ENCODE measurements at regions not wholly inside any gene's neighbourhood (a gene's known extent, or its start where the extent isn't known, plus 50 kb on each side); places are given as distances from the start of the nearest gene placed in this dataset.

DNA sequence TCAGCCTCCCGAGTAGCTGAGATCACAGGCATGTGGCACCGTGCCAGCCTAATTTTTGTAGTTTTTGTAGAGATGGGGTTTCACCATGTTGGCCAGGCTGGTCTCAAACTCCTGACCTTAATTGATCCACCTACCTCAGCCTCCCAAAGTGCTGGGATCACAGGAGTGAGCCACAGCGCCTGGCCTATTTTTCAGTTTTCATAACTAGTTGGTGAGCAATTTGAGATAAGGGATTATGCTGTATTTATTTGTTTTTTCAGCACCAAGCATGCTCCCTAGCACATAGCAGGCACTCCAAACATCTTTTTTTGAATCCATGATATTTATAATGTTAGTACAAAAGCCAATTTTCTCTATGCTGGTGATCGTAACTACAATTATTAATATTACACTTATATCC is 541.2 kb downstream of the SNAPC1 start:
- no peaks in the 10 kb centered on the region for H4K20me1 ChIP-seq (ENCODE audit: control insufficient read depth, extremely low read depth, insufficient read depth, low read length)
- dilution Hi-C loops (cut with MboI; ENCODE audit: extremely low pct_ligation_motif_present, low sequenced_read_pairs), result no loop called here
- no peaks in the 10 kb centered on the region for H3K9me1 ChIP-seq (ENCODE audit: control insufficient read depth, extremely low read depth, insufficient read depth, low read length)
- H3K36me3 ChIP-seq (ENCODE audit: control insufficient read depth in 2 of 2, extremely low read depth in 1 of 2, insufficient read depth in 2 of 2, low read length in 2 of 2), result no peaks in the 10 kb centered on the region
- no peak for FAIRE-seq
- no peaks in the 10 kb centered on the region for H3K27me3 ChIP-seq (ENCODE audit: control insufficient read depth, extremely low read depth, insufficient read depth, low read length)
- TF ChIP-seq, protein P1, sequence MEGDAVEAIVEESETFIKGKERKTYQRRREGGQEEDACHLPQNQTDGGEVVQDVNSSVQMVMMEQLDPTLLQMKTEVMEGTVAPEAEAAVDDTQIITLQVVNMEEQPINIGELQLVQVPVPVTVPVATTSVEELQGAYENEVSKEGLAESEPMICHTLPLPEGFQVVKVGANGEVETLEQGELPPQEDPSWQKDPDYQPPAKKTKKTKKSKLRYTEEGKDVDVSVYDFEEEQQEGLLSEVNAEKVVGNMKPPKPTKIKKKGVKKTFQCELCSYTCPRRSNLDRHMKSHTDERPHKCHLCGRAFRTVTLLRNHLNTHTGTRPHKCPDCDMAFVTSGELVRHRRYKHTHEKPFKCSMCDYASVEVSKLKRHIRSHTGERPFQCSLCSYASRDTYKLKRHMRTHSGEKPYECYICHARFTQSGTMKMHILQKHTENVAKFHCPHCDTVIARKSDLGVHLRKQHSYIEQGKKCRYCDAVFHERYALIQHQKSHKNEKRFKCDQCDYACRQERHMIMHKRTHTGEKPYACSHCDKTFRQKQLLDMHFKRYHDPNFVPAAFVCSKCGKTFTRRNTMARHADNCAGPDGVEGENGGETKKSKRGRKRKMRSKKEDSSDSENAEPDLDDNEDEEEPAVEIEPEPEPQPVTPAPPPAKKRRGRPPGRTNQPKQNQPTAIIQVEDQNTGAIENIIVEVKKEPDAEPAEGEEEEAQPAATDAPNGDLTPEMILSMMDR (optimal IDR thresholded peaks at IDR 0.05 in 1 of 3, IDR thresholded peaks at IDR 0.05 in 1 of 3, conservative IDR thresholded peaks at IDR 0.05 in 1 of 3; ENCODE audit: extremely low read depth in 1 of 3, insufficient read depth in 2 of 3, low read length in 3 of 3), result no peak
- TF ChIP-seq EZH2 (IDR thresholded peaks at IDR 0.05; ENCODE audit: low read length), result no peak
- no peak overlapping the region for H3K4me3 ChIP-seq (ENCODE audit: control insufficient read depth in 2 of 3, extremely low read depth in 1 of 3, insufficient read depth in 2 of 3, low read depth in 1 of 3, low read length in 3 of 3)
- H3K27ac ChIP-seq (ENCODE audit: control insufficient read depth, insufficient read depth, low read length), result no peak overlapping the region
- no peaks in the 10 kb centered on the region for H3K79me2 ChIP-seq (ENCODE audit: control insufficient read depth, insufficient read depth, low read length)
- no peak overlapping the region for H3K4me2 ChIP-seq (ENCODE audit: control insufficient read depth, extremely low read depth, insufficient read depth, low read depth, low read length)
- H3K9ac ChIP-seq (ENCODE audit: control insufficient read depth, extremely low read depth, insufficient read depth, low read length), result no peak overlapping the region
- H3K9me3 ChIP-seq (ENCODE audit: control insufficient read depth, low read depth, low read length), result no peaks in the 10 kb centered on the region
- no peak overlapping the region for H2AFZ ChIP-seq (ENCODE audit: control insufficient read depth, low read length)
- no peak for DNase-seq (ENCODE audit: low read depth, low spot score)
- H3K4me1 ChIP-seq (ENCODE audit: control insufficient read depth, extremely low read depth, insufficient read depth, low read length), result no peaks in the 10 kb centered on the region

DNA sequence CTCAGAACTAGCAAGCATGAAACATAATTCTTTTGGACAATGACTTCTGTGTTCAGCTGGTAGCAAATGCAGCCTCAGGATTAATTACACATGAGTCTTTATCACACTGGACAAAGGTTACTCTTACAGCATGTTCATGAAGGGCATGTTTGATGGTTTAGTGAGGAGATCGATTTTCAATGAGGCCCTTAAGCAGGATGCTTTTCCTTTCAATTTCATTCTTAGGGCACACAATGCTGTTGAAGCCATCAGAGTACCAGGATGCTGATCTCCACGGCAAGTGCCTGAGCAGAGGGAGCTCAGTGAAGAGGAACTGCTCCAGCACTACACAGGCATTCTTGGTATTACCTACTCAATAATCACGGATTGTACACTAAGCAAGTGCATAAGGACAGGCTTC is 542.0 kb downstream of the SNAPC1 start:
- DNase-seq (ENCODE audit: low read depth, low spot score), result no peak
- Histone ChIP-seq H2AFZ (ENCODE audit: control insufficient read depth, low read length) (no peak overlapping the region), H3K36me3 (ENCODE audit: control insufficient read depth in 2 of 2, extremely low read depth in 1 of 2, insufficient read depth in 2 of 2, low read length in 2 of 2) (no peaks in the 10 kb centered on the region), H3K27ac (ENCODE audit: control insufficient read depth, insufficient read depth, low read length) (no peak overlapping the region), H3K9me3 (ENCODE audit: control insufficient read depth, low read depth, low read length) (no peaks in the 10 kb centered on the region), H3K4me1 (ENCODE audit: control insufficient read depth, extremely low read depth, insufficient read depth, low read length) (no peaks in the 10 kb centered on the region), H3K9ac (ENCODE audit: control insufficient read depth, extremely low read depth, insufficient read depth, low read length) (no peak overlapping the region), H3K4me2 (ENCODE audit: control insufficient read depth, extremely low read depth, insufficient read depth, low read depth, low read length) (no peak overlapping the region), H3K9me1 (ENCODE audit: control insufficient read depth, extremely low read depth, insufficient read depth, low read length) (no peaks in the 10 kb centered on the region), H3K4me3 (ENCODE audit: control insufficient read depth in 2 of 3, extremely low read depth in 1 of 3, insufficient read depth in 2 of 3, low read depth in 1 of 3, low read length in 3 of 3) (no peak overlapping the region), H3K27me3 (ENCODE audit: control insufficient read depth, extremely low read depth, insufficient read depth, low read length) (no peaks in the 10 kb centered on the region), H4K20me1 (ENCODE audit: control insufficient read depth, extremely low read depth, insufficient read depth, low read length) (no peaks in the 10 kb centered on the region), H3K79me2 (ENCODE audit: control insufficient read depth, insufficient read depth, low read length) (no peaks in the 10 kb centered on the region)
- FAIRE-seq, result no peak
- dilution Hi-C loops (cut with MboI; ENCODE audit: extremely low pct_ligation_motif_present, low sequenced_read_pairs), result no loop called here
- no peak for TF ChIP-seq EZH2 (IDR thresholded peaks at IDR 0.05; ENCODE audit: low read length)
- TF ChIP-seq, protein P1 (optimal IDR thresholded peaks at IDR 0.05 in 1 of 3, IDR thresholded peaks at IDR 0.05 in 1 of 3, conservative IDR thresholded peaks at IDR 0.05 in 1 of 3; ENCODE audit: extremely low read depth in 1 of 3, insufficient read depth in 2 of 3, low read length in 3 of 3), result no peak

Data from keratinocyte (primary cell).